ENCODE measurements at regions not wholly inside any gene's neighbourhood (a gene's known extent, or its start where the extent isn't known, plus 50 kb on each side); places are given as distances from the start of the nearest gene placed in this dataset.
"Not testable (repeated sequence)": the region's sequence is repeated elsewhere in the genome, so short reads cannot be mapped to it uniquely, and the experiment has no call there.

- TF ChIP-seq CTCF (IDR thresholded peaks at IDR 0.05; ENCODE audit: insufficient read depth, low read length, poor library complexity, severe bottlenecking) = no peak
- no peak for DNase-seq (ENCODE audit: low read depth)
- H3K36me3 ChIP-seq (ENCODE audit: control insufficient read depth, insufficient read depth, low read length) = no peaks in the 10 kb centered on the region
- H3K27me3 ChIP-seq (ENCODE audit: control insufficient read depth, insufficient read depth, low read length) = peaks cover 3% of the 10 kb centered on the region
- H3K4me3 ChIP-seq (ENCODE audit: low read depth, low read length) = no peak overlapping the region
Measured at GRCh38 chr11:46207270-46207669, 70.2 kb upstream of the CREB3L1 start.

- DNase-seq (ENCODE audit: low read depth); H3K36me3 ChIP-seq (ENCODE audit: control insufficient read depth, insufficient read depth, low read length); H3K4me3 ChIP-seq (ENCODE audit: low read depth, low read length); H3K27me3 ChIP-seq (ENCODE audit: control insufficient read depth, insufficient read depth, low read length): not testable (repeated sequence)
Measured at GRCh38 chr11:46204415-46204814, 73.0 kb upstream of the CREB3L1 start.

- TF ChIP-seq CTCF (IDR thresholded peaks at IDR 0.05; ENCODE audit: insufficient read depth, low read length, poor library complexity, severe bottlenecking) = no peak
- Histone ChIP-seq H3K4me3 (ENCODE audit: low read depth, low read length) (no peak overlapping the region), H3K36me3 (ENCODE audit: control insufficient read depth, insufficient read depth, low read length) (no peaks in the 10 kb centered on the region), H3K27me3 (ENCODE audit: control insufficient read depth, insufficient read depth, low read length) (peaks cover 6% of the 10 kb centered on the region)
- DNase-seq (ENCODE audit: low read depth) = no peak
Measured at GRCh38 chr11:46203746-46204145, 73.7 kb upstream of the CREB3L1 start.

GRCh38 chr11:46202696-46203391 lies 74.6 kb upstream of the CREB3L1 start:
- TF ChIP-seq CTCF (IDR thresholded peaks at IDR 0.05; ENCODE audit: insufficient read depth, low read length, poor library complexity, severe bottlenecking) = no peak
- Histone ChIP-seq H3K36me3 (ENCODE audit: control insufficient read depth, insufficient read depth, low read length) (no peaks in the 10 kb centered on the region), H3K4me3 (ENCODE audit: low read depth, low read length) (no peak overlapping the region), H3K27me3 (ENCODE audit: control insufficient read depth, insufficient read depth, low read length) (peaks cover 6% of the 10 kb centered on the region)
- no peak for DNase-seq (ENCODE audit: low read depth)

- no peaks in the 10 kb centered on the region for H3K36me3 ChIP-seq (ENCODE audit: control insufficient read depth, insufficient read depth, low read length)
- no peak overlapping the region for H3K4me3 ChIP-seq (ENCODE audit: low read depth, low read length)
- DNase-seq (ENCODE audit: low read depth) = no peak
- TF ChIP-seq CTCF (IDR thresholded peaks at IDR 0.05; ENCODE audit: insufficient read depth, low read length, poor library complexity, severe bottlenecking) = no peak
- peaks cover 9% of the 10 kb centered on the region for H3K27me3 ChIP-seq (ENCODE audit: control insufficient read depth, insufficient read depth, low read length)
Measured at GRCh38 chr11:46202149-46202548, 75.3 kb upstream of the CREB3L1 start.

GRCh38 chr11:46200537-46201281 lies 76.8 kb upstream of the CREB3L1 start:
- no peak for DNase-seq (ENCODE audit: low read depth)
- peaks cover 9% of the 10 kb centered on the region for H3K27me3 ChIP-seq (ENCODE audit: control insufficient read depth, insufficient read depth, low read length)
- TF ChIP-seq CTCF (IDR thresholded peaks at IDR 0.05; ENCODE audit: insufficient read depth, low read length, poor library complexity, severe bottlenecking) = no peak
- H3K36me3 ChIP-seq (ENCODE audit: control insufficient read depth, insufficient read depth, low read length) = no peaks in the 10 kb centered on the region
- no peak overlapping the region for H3K4me3 ChIP-seq (ENCODE audit: low read depth, low read length)
